ENCODE measurements at regions not wholly inside any gene's neighbourhood (a gene's known extent, or its start where the extent isn't known, plus 50 kb on each side); places are given as distances from the start of the nearest gene placed in this dataset.

GRCh38 chr6:40732878-40733277 lies 145.7 kb upstream of the LRFN2 start:
- Histone ChIP-seq H3K27me3 (ENCODE audit: control insufficient read depth, insufficient read depth, low read length) (0 out of 2 replicates have a peak, but pooled peaks cover 2% of the 10 kb centered on the region), H3K4me1 (ENCODE audit: control insufficient read depth, insufficient read depth, low read length) (peaks cover 26% of the 10 kb centered on the region), H3K9me3 (ENCODE audit: control insufficient read depth, insufficient read depth, low read depth, low read length) (no peaks in the 10 kb centered on the region), H3K27ac (ENCODE audit: low read depth, low read length) (no peak overlapping the region), H3K9ac (ENCODE audit: low read length) (no peak overlapping the region), H3K4me3 (ENCODE audit: low read depth, low read length) (no peak overlapping the region), H3K36me3 (ENCODE audit: control insufficient read depth, insufficient read depth, low read length) (no peaks in the 10 kb centered on the region)

DNA sequence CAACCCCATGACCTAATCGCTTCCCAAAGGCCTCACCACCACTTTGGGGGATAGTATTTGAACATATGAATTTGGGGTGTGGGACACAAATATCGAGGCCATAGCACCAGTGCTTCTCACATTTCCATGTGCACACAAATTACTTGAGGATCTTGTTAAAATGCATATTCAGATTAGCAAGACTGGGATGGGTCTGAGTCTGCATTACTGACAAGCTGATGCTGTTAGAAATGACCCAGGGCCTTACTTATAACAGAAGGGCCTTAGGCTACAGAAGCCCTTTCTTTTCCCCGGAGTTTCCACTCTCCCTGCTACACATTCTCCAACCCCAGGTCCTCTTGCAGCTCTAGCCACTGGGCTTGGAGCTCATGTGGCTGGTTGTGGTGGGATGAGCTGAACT lies 141.5 kb upstream of the LRFN2 start:
- H3K27me3 ChIP-seq (ENCODE audit: control insufficient read depth, insufficient read depth, low read length): no peaks in the 10 kb centered on the region
- H3K4me1 ChIP-seq (ENCODE audit: control insufficient read depth, insufficient read depth, low read length): peaks cover 15% of the 10 kb centered on the region
- no peak overlapping the region for H3K9ac ChIP-seq (ENCODE audit: low read length)

GRCh38 chr6:40727271-40727670 lies 140.1 kb upstream of the LRFN2 start:
- H3K27ac ChIP-seq (ENCODE audit: low read depth, low read length): no peak overlapping the region
- no peaks in the 10 kb centered on the region for H3K36me3 ChIP-seq (ENCODE audit: control insufficient read depth, insufficient read depth, low read length)
- no peaks in the 10 kb centered on the region for H3K27me3 ChIP-seq (ENCODE audit: control insufficient read depth, insufficient read depth, low read length)
- no peaks in the 10 kb centered on the region for H3K9me3 ChIP-seq (ENCODE audit: control insufficient read depth, insufficient read depth, low read depth, low read length)
- H3K4me3 ChIP-seq (ENCODE audit: low read depth, low read length): no peak overlapping the region
- H3K4me1 ChIP-seq (ENCODE audit: control insufficient read depth, insufficient read depth, low read length): peaks cover 19% of the 10 kb centered on the region
- H3K9ac ChIP-seq (ENCODE audit: low read length): no peak overlapping the region

More for the DNA sequence above, 141.5 kb upstream of the LRFN2 start:
- Histone ChIP-seq H3K4me3 (ENCODE audit: low read depth, low read length) (no peak overlapping the region), H3K36me3 (ENCODE audit: control insufficient read depth, insufficient read depth, low read length) (no peaks in the 10 kb centered on the region), H3K27ac (ENCODE audit: low read depth, low read length) (no peak overlapping the region), H3K9me3 (ENCODE audit: control insufficient read depth, insufficient read depth, low read depth, low read length) (no peaks in the 10 kb centered on the region)

- no peak overlapping the region for H3K27ac ChIP-seq (ENCODE audit: low read depth, low read length)
- H3K4me3 ChIP-seq (ENCODE audit: low read depth, low read length): no peak overlapping the region
- no peak overlapping the region for H3K9ac ChIP-seq (ENCODE audit: low read length)
- H3K27me3 ChIP-seq (ENCODE audit: control insufficient read depth, insufficient read depth, low read length): no peaks in the 10 kb centered on the region
- peaks cover 23% of the 10 kb centered on the region for H3K4me1 ChIP-seq (ENCODE audit: control insufficient read depth, insufficient read depth, low read length)
- no peaks in the 10 kb centered on the region for H3K36me3 ChIP-seq (ENCODE audit: control insufficient read depth, insufficient read depth, low read length)
- no peaks in the 10 kb centered on the region for H3K9me3 ChIP-seq (ENCODE audit: control insufficient read depth, insufficient read depth, low read depth, low read length)
These were observed 139.7 kb upstream of the LRFN2 start for GRCh38 chr6:40726853-40727252.

GRCh38 chr6:40725390-40725789 lies 138.2 kb upstream of the LRFN2 start:
- Histone ChIP-seq H3K9ac (ENCODE audit: low read length) (no peak overlapping the region), H3K27me3 (ENCODE audit: control insufficient read depth, insufficient read depth, low read length) (no peaks in the 10 kb centered on the region), H3K4me1 (ENCODE audit: control insufficient read depth, insufficient read depth, low read length) (peaks cover 29% of the 10 kb centered on the region), H3K27ac (ENCODE audit: low read depth, low read length) (no peak overlapping the region), H3K36me3 (ENCODE audit: control insufficient read depth, insufficient read depth, low read length) (no peaks in the 10 kb centered on the region), H3K9me3 (ENCODE audit: control insufficient read depth, insufficient read depth, low read depth, low read length) (no peaks in the 10 kb centered on the region), H3K4me3 (ENCODE audit: low read depth, low read length) (no peak overlapping the region)

DNA sequence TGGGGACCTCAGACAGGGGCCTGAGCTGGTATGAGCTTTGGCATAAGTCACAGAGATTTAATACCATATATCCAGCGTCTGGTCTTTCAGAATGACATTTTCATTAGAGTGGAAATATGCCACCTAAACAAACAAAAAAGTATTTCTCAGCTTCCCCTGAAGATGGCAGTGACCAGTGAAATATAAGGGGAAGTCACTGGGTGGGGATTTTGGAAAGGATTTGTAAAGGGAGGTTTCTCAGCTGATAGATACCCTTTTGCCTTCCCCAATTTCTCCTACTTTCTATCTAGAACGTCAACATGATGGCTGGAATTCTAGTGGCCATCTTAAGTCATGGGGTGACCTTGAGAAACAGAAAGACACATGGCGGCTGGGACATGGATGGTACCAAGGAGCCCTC lies 137.7 kb upstream of the LRFN2 start:
- Histone ChIP-seq H3K4me1 (ENCODE audit: control insufficient read depth, insufficient read depth, low read length) (peaks cover 28% of the 10 kb centered on the region), H3K27me3 (ENCODE audit: control insufficient read depth, insufficient read depth, low read length) (no peaks in the 10 kb centered on the region), H3K4me3 (ENCODE audit: low read depth, low read length) (no peak overlapping the region), H3K9ac (ENCODE audit: low read length) (no peak overlapping the region), H3K27ac (ENCODE audit: low read depth, low read length) (no peak overlapping the region), H3K9me3 (ENCODE audit: control insufficient read depth, insufficient read depth, low read depth, low read length) (no peaks in the 10 kb centered on the region), H3K36me3 (ENCODE audit: control insufficient read depth, insufficient read depth, low read length) (no peaks in the 10 kb centered on the region)

- Histone ChIP-seq H3K27me3 (ENCODE audit: control insufficient read depth, insufficient read depth, low read length) (no peaks in the 10 kb centered on the region), H3K4me1 (ENCODE audit: control insufficient read depth, insufficient read depth, low read length) (peaks cover 36% of the 10 kb centered on the region), H3K36me3 (ENCODE audit: control insufficient read depth, insufficient read depth, low read length) (no peaks in the 10 kb centered on the region), H3K27ac (ENCODE audit: low read depth, low read length) (no peak overlapping the region), H3K9me3 (ENCODE audit: control insufficient read depth, insufficient read depth, low read depth, low read length) (no peaks in the 10 kb centered on the region), H3K9ac (ENCODE audit: low read length) (no peak overlapping the region), H3K4me3 (ENCODE audit: low read depth, low read length) (no peak overlapping the region)
These were observed 136.8 kb upstream of the LRFN2 start for GRCh38 chr6:40723967-40724366.

- Histone ChIP-seq H3K27me3 (ENCODE audit: control insufficient read depth, insufficient read depth, low read length) (no peaks in the 10 kb centered on the region), H3K9me3 (ENCODE audit: control insufficient read depth, insufficient read depth, low read depth, low read length) (no peaks in the 10 kb centered on the region), H3K27ac (ENCODE audit: low read depth, low read length) (no peak overlapping the region), H3K36me3 (ENCODE audit: control insufficient read depth, insufficient read depth, low read length) (no peaks in the 10 kb centered on the region), H3K4me1 (ENCODE audit: control insufficient read depth, insufficient read depth, low read length) (peaks cover 36% of the 10 kb centered on the region), H3K9ac (ENCODE audit: low read length) (no peak overlapping the region), H3K4me3 (ENCODE audit: low read depth, low read length) (no peak overlapping the region)
These were observed 135.5 kb upstream of the LRFN2 start for GRCh38 chr6:40722553-40723258.

DNA sequence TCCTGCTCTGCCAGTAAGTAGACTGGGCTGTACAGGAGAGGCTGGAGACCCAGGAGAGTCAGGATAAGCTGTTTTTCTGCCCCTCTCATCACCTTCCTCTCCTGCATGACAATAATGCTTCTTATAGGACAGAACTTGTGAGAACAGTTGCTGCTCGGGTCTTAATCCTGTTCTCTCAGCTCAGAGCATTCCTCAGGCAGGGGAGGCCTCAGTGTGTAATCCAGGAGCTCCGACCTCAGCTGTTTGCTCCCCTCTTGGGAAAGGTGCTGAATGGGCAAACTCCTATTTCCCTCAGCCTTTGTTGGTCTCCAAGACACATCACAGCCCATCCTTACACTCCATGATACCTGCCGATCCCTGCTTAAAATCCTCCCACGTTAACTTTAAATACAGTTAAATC lies 134.9 kb upstream of the LRFN2 start:
- H3K9ac ChIP-seq (ENCODE audit: low read length): no peak overlapping the region
- no peaks in the 10 kb centered on the region for H3K9me3 ChIP-seq (ENCODE audit: control insufficient read depth, insufficient read depth, low read depth, low read length)
- no peak overlapping the region for H3K4me3 ChIP-seq (ENCODE audit: low read depth, low read length)
- no peak overlapping the region for H3K27ac ChIP-seq (ENCODE audit: low read depth, low read length)
- H3K4me1 ChIP-seq (ENCODE audit: control insufficient read depth, insufficient read depth, low read length): peaks cover 36% of the 10 kb centered on the region
- H3K36me3 ChIP-seq (ENCODE audit: control insufficient read depth, insufficient read depth, low read length): no peaks in the 10 kb centered on the region
- no peaks in the 10 kb centered on the region for H3K27me3 ChIP-seq (ENCODE audit: control insufficient read depth, insufficient read depth, low read length)

DNA sequence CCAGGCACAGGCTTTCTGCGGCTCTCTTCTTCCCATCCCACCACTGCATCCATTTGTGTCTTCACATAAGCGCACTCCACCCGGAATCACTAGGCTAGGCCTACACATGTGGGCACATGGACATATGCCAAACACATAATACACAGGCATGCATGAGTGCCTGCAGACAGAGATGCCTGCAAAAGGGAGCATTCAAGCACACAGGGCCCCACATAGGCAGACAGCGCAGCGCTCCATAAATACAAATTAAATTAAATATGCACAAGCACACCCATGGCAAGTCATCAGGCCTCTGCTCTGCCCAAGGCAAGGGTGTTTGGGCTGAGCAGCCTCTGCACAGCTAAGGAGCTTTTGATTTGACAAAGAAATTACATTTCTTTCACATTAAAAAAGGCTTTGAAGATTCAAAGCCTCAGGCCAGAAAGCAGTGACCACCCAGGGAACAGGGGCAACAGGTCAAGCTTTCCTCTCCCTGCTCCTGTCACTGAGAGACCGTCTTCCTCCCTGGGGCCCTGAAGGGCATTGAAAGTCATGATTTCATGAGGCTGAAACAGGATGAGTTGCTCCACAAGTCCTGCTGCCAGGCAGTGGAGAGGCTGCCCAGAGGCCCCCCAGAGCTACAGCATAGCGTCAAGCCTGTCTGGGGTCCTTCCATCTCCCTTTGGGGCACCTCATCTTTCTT lies 134.2 kb upstream of the LRFN2 start:
- Histone ChIP-seq H3K36me3 (ENCODE audit: control insufficient read depth, insufficient read depth, low read length) (no peaks in the 10 kb centered on the region), H3K9ac (ENCODE audit: low read length) (no peak overlapping the region), H3K27me3 (ENCODE audit: control insufficient read depth, insufficient read depth, low read length) (no peaks in the 10 kb centered on the region), H3K27ac (ENCODE audit: low read depth, low read length) (no peak overlapping the region), H3K4me1 (ENCODE audit: control insufficient read depth, insufficient read depth, low read length) (peaks cover 36% of the 10 kb centered on the region), H3K4me3 (ENCODE audit: low read depth, low read length) (no peak overlapping the region), H3K9me3 (ENCODE audit: control insufficient read depth, insufficient read depth, low read depth, low read length) (no peaks in the 10 kb centered on the region)

DNA sequence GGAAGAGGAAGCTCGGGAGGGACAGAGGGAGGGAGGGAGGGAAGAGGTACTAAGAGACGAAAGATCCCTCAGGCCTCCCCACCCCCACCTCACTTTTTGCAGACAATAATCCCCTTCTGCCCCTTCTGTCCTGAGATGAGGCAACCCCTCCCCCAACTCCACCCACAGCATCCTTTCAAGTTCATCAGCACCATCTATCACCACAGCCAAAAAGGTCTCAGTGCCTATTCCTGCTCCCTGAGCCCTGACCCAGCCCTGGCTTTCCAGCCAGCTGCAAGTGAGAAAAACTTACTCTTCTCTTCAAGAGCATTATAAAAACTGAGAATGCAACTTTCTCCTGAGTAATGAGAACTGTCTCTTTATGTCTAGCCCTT lies 133.2 kb upstream of the LRFN2 start:
- Histone ChIP-seq H3K27ac (ENCODE audit: low read depth, low read length) (no peak overlapping the region), H3K9ac (ENCODE audit: low read length) (no peak overlapping the region), H3K9me3 (ENCODE audit: control insufficient read depth, insufficient read depth, low read depth, low read length) (no peaks in the 10 kb centered on the region), H3K4me3 (ENCODE audit: low read depth, low read length) (no peak overlapping the region), H3K27me3 (ENCODE audit: control insufficient read depth, insufficient read depth, low read length) (no peaks in the 10 kb centered on the region), H3K4me1 (ENCODE audit: control insufficient read depth, insufficient read depth, low read length) (peaks cover 40% of the 10 kb centered on the region), H3K36me3 (ENCODE audit: control insufficient read depth, insufficient read depth, low read length) (no peaks in the 10 kb centered on the region)

All from HUES6 (cell line).